ENCODE measurements at regions not wholly inside any gene's neighbourhood (a gene's known extent, or its start where the extent isn't known, plus 50 kb on each side); places are given as distances from the start of the nearest gene placed in this dataset.

DNA sequence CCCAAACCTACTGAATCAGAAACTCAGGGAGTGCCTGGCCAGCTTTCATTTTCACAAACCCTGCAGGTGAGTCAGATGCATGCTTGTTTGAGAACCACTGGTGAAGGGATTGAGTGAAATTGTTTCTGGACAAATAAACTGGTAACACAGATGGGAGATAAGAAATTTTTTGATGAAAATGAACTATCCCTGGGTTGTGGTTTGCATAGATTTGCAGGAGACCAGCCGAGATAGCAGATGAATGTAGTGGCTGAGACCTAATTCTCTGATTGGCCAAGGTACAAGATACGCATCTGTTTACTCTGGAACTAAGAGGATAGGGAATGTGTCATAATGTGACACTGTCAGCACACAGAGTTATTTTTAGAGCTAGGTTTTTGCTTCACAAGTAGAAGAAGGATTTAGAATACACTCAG lies 117.8 kb upstream of the NOCT start:
- TF ChIP-seq, protein P1, sequence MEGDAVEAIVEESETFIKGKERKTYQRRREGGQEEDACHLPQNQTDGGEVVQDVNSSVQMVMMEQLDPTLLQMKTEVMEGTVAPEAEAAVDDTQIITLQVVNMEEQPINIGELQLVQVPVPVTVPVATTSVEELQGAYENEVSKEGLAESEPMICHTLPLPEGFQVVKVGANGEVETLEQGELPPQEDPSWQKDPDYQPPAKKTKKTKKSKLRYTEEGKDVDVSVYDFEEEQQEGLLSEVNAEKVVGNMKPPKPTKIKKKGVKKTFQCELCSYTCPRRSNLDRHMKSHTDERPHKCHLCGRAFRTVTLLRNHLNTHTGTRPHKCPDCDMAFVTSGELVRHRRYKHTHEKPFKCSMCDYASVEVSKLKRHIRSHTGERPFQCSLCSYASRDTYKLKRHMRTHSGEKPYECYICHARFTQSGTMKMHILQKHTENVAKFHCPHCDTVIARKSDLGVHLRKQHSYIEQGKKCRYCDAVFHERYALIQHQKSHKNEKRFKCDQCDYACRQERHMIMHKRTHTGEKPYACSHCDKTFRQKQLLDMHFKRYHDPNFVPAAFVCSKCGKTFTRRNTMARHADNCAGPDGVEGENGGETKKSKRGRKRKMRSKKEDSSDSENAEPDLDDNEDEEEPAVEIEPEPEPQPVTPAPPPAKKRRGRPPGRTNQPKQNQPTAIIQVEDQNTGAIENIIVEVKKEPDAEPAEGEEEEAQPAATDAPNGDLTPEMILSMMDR (IDR thresholded peaks at IDR 0.05): no peak
- TF ChIP-seq POLR2A (IDR thresholded peaks at IDR 0.05): no peak

Data from uterus (tissue), 2 donors.